Spinal cord (tissue), 9 donors: ENCODE measurements at regions not wholly inside any gene's neighbourhood (a gene's known extent, or its start where the extent isn't known, plus 50 kb on each side); places are given as distances from the start of the nearest gene placed in this dataset.
"Not testable (repeated sequence)": the region's sequence is repeated elsewhere in the genome, so short reads cannot be mapped to it uniquely, and the experiment has no call there.

ENCODE experiments used
- DNase-seq, 6 donors: peaks; one replicate each; pipeline versions ENCODE4 v3.0.0 to v3.0.0-alpha.2; 2013 to 2015; ENCODE audit warnings: low spot score in 6 of 6, low read depth in 4 of 6
- H3K27ac ChIP-seq: one replicate; pipeline ENCODE4 v1.5.1; 2013; ENCODE audit warnings: low read depth, low read length, control low read depth
- H3K27me3 ChIP-seq: one replicate; pipeline ENCODE4 v1.6.1; 2013; ENCODE audit warnings: low read length; ENCODE audit not compliant: control insufficient read depth, insufficient read depth
- H3K36me3 ChIP-seq: one replicate; pipeline ENCODE4 v1.6.1; 2013; ENCODE audit warnings: low read length; ENCODE audit not compliant: control insufficient read depth, insufficient read depth
- H3K4me1 ChIP-seq: one replicate; pipeline ENCODE4 v1.6.1; 2013; ENCODE audit warnings: low read length; ENCODE audit not compliant: control insufficient read depth, insufficient read depth
- H3K4me3 ChIP-seq: one replicate; pipeline ENCODE4 v1.5.1; 2013; ENCODE audit warnings: low read depth, low read length, control low read depth
- H3K9me3 ChIP-seq: one replicate; pipeline ENCODE4 v1.6.1; 2013; ENCODE audit warnings: low read length; ENCODE audit not compliant: control insufficient read depth, insufficient read depth
- WGBS: methylation state at CpG from one replicate; pipeline ENCODE4 v1.1.5; 2013; ENCODE audit warnings: missing lambda C conversion rate; ENCODE audit not compliant: insufficient coverage; 5-methylcytosine and 5-hydroxymethylcytosine counted together
- donor health status: healthy.

- not testable (repeated sequence) for H3K36me3 ChIP-seq, H3K27ac ChIP-seq, DNase-seq, H3K4me3 ChIP-seq, H3K9me3 ChIP-seq, H3K27me3 ChIP-seq, H3K4me1 ChIP-seq
- 86% methylated on average over 4 of the region's 4 CpGs for WGBS
Measured at GRCh38 chr18:1785980-1786379, 785.3 kb downstream of the METTL4 start.

- Histone ChIP-seq H3K9me3 (no peaks in the 10 kb centered on the region), H3K4me3 (no peak overlapping the region), H3K36me3 (no peaks in the 10 kb centered on the region), H3K27ac (no peak overlapping the region), H3K27me3 (no peaks in the 10 kb centered on the region), H3K4me1 (no peaks in the 10 kb centered on the region)
- 86% methylated on average over 1 of the region's 3 CpGs for WGBS
- peak in 4 of 6 donors; percentile 5 to 82 (median 32) for DNase-seq
Measured at GRCh38 chr18:1796636-1797035, 774.7 kb downstream of the METTL4 start.

GRCh38 chr18:1797235-1797634 is 774.1 kb downstream of the METTL4 start:
- Histone ChIP-seq H3K27ac (no peak overlapping the region), H3K36me3 (no peaks in the 10 kb centered on the region), H3K9me3 (no peaks in the 10 kb centered on the region), H3K4me3 (no peak overlapping the region), H3K27me3 (no peaks in the 10 kb centered on the region), H3K4me1 (no peaks in the 10 kb centered on the region)
- WGBS, result no CpG with 5 or more reads among the region's 2 CpGs
- DNase-seq, result peak in 2 of 6 donors; percentile 21 to 74

- Histone ChIP-seq H3K4me1 (no peaks in the 10 kb centered on the region), H3K27ac (no peak overlapping the region), H3K36me3 (no peaks in the 10 kb centered on the region), H3K27me3 (no peaks in the 10 kb centered on the region), H3K4me3 (no peak overlapping the region), H3K9me3 (no peaks in the 10 kb centered on the region)
- no CpG with 5 or more reads among the region's 4 CpGs for WGBS
- no peak for DNase-seq
Measured at GRCh38 chr18:1805521-1805920, 765.8 kb downstream of the METTL4 start.

GRCh38 chr18:1806884-1807615 is 764.3 kb downstream of the METTL4 start:
- no peaks in the 10 kb centered on the region for H3K27me3 ChIP-seq
- no peak for DNase-seq
- H3K9me3 ChIP-seq, result no peaks in the 10 kb centered on the region
- no peak overlapping the region for H3K4me3 ChIP-seq
- no peak overlapping the region for H3K27ac ChIP-seq
- H3K36me3 ChIP-seq, result no peaks in the 10 kb centered on the region
- WGBS, result no CpG with 5 or more reads among the region's 7 CpGs
- no peaks in the 10 kb centered on the region for H3K4me1 ChIP-seq

GRCh38 chr18:1811282-1811681 is 760.0 kb downstream of the METTL4 start:
- Histone ChIP-seq H3K4me1 (no peaks in the 10 kb centered on the region), H3K4me3 (no peak overlapping the region), H3K27ac (no peak overlapping the region), H3K36me3 (no peaks in the 10 kb centered on the region), H3K9me3 (no peaks in the 10 kb centered on the region), H3K27me3 (no peaks in the 10 kb centered on the region)
- DNase-seq, result no peak
- WGBS, result 90% methylated on average over 3 of the region's 5 CpGs

GRCh38 chr18:1825296-1825695 is 746.0 kb downstream of the METTL4 start:
- peak in 1 of 6 donors; percentile 31 for DNase-seq
- H3K27me3 ChIP-seq, result no peaks in the 10 kb centered on the region
- H3K36me3 ChIP-seq, result no peaks in the 10 kb centered on the region
- H3K4me3 ChIP-seq, result no peak overlapping the region
- H3K4me1 ChIP-seq, result no peaks in the 10 kb centered on the region
- no peak overlapping the region for H3K27ac ChIP-seq
- WGBS, result 100% methylated on average over 2 of the region's 2 CpGs
- H3K9me3 ChIP-seq, result no peaks in the 10 kb centered on the region

- Histone ChIP-seq H3K4me3 (no peak overlapping the region), H3K36me3 (no peaks in the 10 kb centered on the region), H3K9me3 (no peaks in the 10 kb centered on the region), H3K27ac (no peak overlapping the region), H3K27me3 (no peaks in the 10 kb centered on the region), H3K4me1 (no peaks in the 10 kb centered on the region)
- 71% methylated on average over 3 of the region's 5 CpGs for WGBS
- DNase-seq, result no peak
Measured at GRCh38 chr18:1840878-1841277, 730.4 kb downstream of the METTL4 start.

GRCh38 chr18:1846640-1847039 is 724.7 kb downstream of the METTL4 start:
- WGBS, result 100% methylated on average over 1 of the region's 3 CpGs
- Histone ChIP-seq H3K4me1 (no peaks in the 10 kb centered on the region), H3K9me3 (no peaks in the 10 kb centered on the region), H3K27me3 (no peaks in the 10 kb centered on the region), H3K4me3 (no peak overlapping the region), H3K36me3 (no peaks in the 10 kb centered on the region), H3K27ac (no peak overlapping the region)
- no peak for DNase-seq

GRCh38 chr18:1848716-1849115 is 722.6 kb downstream of the METTL4 start:
- Histone ChIP-seq H3K27ac (no peak overlapping the region), H3K4me1 (no peaks in the 10 kb centered on the region), H3K9me3 (no peaks in the 10 kb centered on the region), H3K36me3 (no peaks in the 10 kb centered on the region), H3K27me3 (no peaks in the 10 kb centered on the region), H3K4me3 (no peak overlapping the region)
- DNase-seq, result no peak
- 100% methylated on average over 1 of the region's 1 CpG for WGBS
